ENCODE measurements at regions not wholly inside any gene's neighbourhood (a gene's known extent, or its start where the extent isn't known, plus 50 kb on each side); places are given as distances from the start of the nearest gene placed in this dataset.

- TF ChIP-seq POLR2A (IDR thresholded peaks at IDR 0.05) (no peak), CTCF (IDR thresholded peaks at IDR 0.05) (no peak)
- H3K4me3 ChIP-seq: no peak overlapping the region
- no peak overlapping the region for H3K27ac ChIP-seq
- intact Hi-C loops (cut with DNase I): no loop called here
- 85 to 92% methylated on average over 11 to 12 of the region's 16 CpGs for WGBS, 2 donors
- peaks cover 0 to 11% (median 0%) of the 10 kb centered on the region in 3 donors for H3K9me3 ChIP-seq
- no peak for DNase-seq
- no peaks in the 10 kb centered on the region for H3K27me3 ChIP-seq
- no peaks in the 10 kb centered on the region for H3K4me1 ChIP-seq
- no peaks in the 10 kb centered on the region for H3K36me3 ChIP-seq
These were observed 466.0 kb downstream of the CAAP1 start for GRCh38 chr9:26426551-26427131.

- Histone ChIP-seq H3K9me3 (no peaks in the 10 kb centered on the region), H3K27me3 (no peaks in the 10 kb centered on the region), H3K4me1 (no peaks in the 10 kb centered on the region), H3K36me3 (no peaks in the 10 kb centered on the region), H3K27ac (no peak overlapping the region), H3K4me3 (no peak overlapping the region)
- no peak for DNase-seq
- intact Hi-C loops (cut with DNase I): no loop called here
- TF ChIP-seq POLR2A (IDR thresholded peaks at IDR 0.05) (no peak), CTCF (IDR thresholded peaks at IDR 0.05) (no peak)
- 65% methylated on average over 3 of the region's 3 CpGs for WGBS, 2 donors
These were observed 474.1 kb downstream of the CAAP1 start for GRCh38 chr9:26418480-26418879.

GRCh38 chr9:26415528-26415927 is 477.1 kb downstream of the CAAP1 start:
- WGBS, 2 donors: 50 to 63% methylated on average over 3 of the region's 3 CpGs
- DNase-seq: no peak
- no peak for TF ChIP-seq CTCF (IDR thresholded peaks at IDR 0.05)
- TF ChIP-seq POLR2A (IDR thresholded peaks at IDR 0.05): no peak
- H3K36me3 ChIP-seq: no peaks in the 10 kb centered on the region
- H3K4me1 ChIP-seq: no peaks in the 10 kb centered on the region
- no peaks in the 10 kb centered on the region for H3K9me3 ChIP-seq
- H3K27ac ChIP-seq: no peak overlapping the region
- intact Hi-C loops (cut with DNase I): no loop called here
- no peak overlapping the region for H3K4me3 ChIP-seq
- H3K27me3 ChIP-seq: no peaks in the 10 kb centered on the region

GRCh38 chr9:26413611-26414010 is 479.0 kb downstream of the CAAP1 start:
- intact Hi-C loops (cut with DNase I): no loop called here
- Histone ChIP-seq H3K4me1 (no peaks in the 10 kb centered on the region), H3K36me3 (no peaks in the 10 kb centered on the region), H3K27ac (no peak overlapping the region), H3K9me3 (no peaks in the 10 kb centered on the region), H3K4me3 (no peak overlapping the region), H3K27me3 (no peaks in the 10 kb centered on the region)
- WGBS, 2 donors: 47 to 53% methylated on average over 4 of the region's 4 CpGs
- DNase-seq: no peak
- no peak for TF ChIP-seq CTCF (IDR thresholded peaks at IDR 0.05)
- no peak for TF ChIP-seq POLR2A (IDR thresholded peaks at IDR 0.05)

- Histone ChIP-seq H3K4me3 (no peak overlapping the region), H3K9me3 (no peaks in the 10 kb centered on the region), H3K36me3 (no peaks in the 10 kb centered on the region), H3K27me3 (no peaks in the 10 kb centered on the region), H3K27ac (no peak overlapping the region), H3K4me1 (no peaks in the 10 kb centered on the region)
- 69 to 75% methylated on average over 1 of the region's 1 CpG for WGBS, 2 donors
- DNase-seq: no peak
- TF ChIP-seq CTCF (IDR thresholded peaks at IDR 0.05) (no peak), POLR2A (IDR thresholded peaks at IDR 0.05) (no peak)
- intact Hi-C loops (cut with DNase I): no loop called here
These were observed 480.2 kb downstream of the CAAP1 start for GRCh38 chr9:26412446-26412845.
